ENCODE measurements at regions not wholly inside any gene's neighbourhood (a gene's known extent, or its start where the extent isn't known, plus 50 kb on each side); places are given as distances from the start of the nearest gene placed in this dataset.

GRCh38 chr13:53854321-53854720, 825.7 kb downstream of the OLFM4 start:
- DNase-seq (ENCODE audit: low spot score): no peak

GRCh38 chr13:53856573-53857195, 828.1 kb downstream of the OLFM4 start:
- no peak for DNase-seq (ENCODE audit: low spot score)

DNA sequence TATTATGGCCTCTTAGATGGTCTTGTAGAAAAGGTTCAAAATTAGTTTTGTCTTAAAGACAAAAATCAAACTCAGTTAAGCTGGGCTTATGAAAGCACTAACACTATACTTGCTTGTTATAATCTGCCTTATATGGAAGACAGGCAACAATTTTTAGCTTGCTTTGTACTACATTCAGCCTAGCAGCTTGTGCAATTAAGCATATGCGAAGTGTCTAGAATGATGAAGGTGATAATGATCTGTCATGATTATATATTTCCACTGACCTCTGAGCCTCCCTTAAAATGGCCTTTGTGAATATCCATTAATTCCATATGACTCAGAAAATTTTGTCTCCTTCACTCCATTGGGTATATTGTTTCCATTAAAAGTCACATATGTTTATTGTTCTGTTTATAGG, 834.9 kb downstream of the OLFM4 start:
- no peak for DNase-seq (ENCODE audit: low spot score)

- no peak for DNase-seq (ENCODE audit: low spot score)
Measured at GRCh38 chr13:53873558-53873957, 844.9 kb downstream of the OLFM4 start.

- DNase-seq (ENCODE audit: low spot score): no peak
Measured at GRCh38 chr13:53878861-53879260, 850.2 kb downstream of the OLFM4 start.

DNA sequence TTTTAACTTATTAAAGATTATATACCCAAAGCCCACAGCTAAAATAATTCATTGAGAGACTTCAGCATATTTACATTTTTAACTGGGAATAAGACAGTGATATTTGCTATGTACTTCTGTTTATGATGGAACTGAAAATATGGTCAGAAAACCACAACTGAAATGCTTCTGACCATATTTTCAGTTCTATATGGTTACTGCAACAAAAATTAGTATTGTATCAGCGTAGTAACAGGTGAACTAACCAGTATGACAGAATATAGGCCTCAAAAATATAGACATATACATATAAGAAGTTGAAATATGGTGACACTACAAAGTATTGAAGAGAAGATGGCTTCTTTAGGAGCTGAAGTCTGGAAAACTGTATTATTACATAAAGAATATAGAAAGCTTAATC, 857.4 kb downstream of the OLFM4 start:
- no peak for DNase-seq (ENCODE audit: low spot score)

DNA sequence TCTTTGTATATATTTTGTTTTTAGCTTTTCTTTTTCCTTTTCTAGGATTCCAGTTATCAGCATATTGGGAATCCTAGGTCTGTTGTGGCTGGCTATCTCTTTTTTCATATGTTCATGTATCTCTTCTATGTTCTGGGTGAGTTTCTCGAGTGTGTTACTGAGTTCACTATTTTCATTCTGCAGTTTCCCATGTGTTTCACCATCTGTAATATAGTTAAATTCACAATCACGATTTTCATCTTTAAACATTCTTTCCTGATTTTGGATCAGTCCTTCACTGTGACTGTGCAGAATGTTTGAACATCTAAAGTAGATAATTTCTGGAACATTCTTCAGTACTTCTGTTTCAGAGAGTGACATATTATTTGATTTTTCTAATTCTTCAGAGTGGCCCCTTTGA, 862.1 kb downstream of the OLFM4 start:
- no peak for DNase-seq (ENCODE audit: low spot score)

- no peak for DNase-seq (ENCODE audit: low spot score)
Measured at GRCh38 chr13:53901593-53901992, 873.0 kb downstream of the OLFM4 start.

DNA sequence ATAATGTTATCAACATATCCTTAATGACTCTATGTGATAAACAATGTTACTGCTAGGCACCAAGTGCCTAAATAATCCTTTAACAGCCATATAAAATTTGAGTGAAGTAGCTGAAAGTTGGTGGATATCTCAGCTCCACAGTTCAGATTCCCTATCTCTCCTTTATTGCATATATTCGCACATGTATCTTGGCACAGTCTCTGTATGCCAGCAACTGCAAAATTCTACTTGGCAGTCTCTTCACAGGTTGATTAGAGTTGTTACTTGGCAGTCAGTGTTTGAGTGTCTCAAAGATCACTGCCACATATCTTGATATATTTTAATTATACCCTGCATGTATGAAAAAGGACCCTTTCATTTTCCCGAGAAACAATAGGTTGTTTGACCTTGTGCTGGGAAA, 879.3 kb downstream of the OLFM4 start:
- DNase-seq (ENCODE audit: low spot score): no peak

- no peak for DNase-seq (ENCODE audit: low spot score)
Measured at GRCh38 chr13:53920916-53921315, 892.3 kb downstream of the OLFM4 start.

DNA sequence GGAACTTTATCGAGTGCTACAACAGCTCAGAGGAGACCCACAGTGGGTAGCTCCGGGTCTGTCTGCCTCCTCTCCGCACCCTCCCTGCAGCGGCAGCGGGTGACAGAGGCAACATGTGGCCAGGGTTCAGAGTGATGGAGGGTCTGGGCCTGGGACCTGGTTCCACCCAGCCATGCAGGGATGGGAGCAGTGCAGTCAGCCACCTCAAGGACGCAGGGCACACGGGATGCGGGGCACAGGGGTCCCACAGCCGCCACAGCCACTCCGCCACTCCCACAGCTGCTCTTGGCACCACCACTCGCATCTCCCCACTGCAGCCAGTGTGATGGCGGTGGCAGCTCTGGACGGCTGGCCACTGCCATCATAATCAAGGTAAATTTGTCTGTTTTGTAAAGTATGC, 892.9 kb downstream of the OLFM4 start:
- DNase-seq (ENCODE audit: low spot score): no peak

DNA sequence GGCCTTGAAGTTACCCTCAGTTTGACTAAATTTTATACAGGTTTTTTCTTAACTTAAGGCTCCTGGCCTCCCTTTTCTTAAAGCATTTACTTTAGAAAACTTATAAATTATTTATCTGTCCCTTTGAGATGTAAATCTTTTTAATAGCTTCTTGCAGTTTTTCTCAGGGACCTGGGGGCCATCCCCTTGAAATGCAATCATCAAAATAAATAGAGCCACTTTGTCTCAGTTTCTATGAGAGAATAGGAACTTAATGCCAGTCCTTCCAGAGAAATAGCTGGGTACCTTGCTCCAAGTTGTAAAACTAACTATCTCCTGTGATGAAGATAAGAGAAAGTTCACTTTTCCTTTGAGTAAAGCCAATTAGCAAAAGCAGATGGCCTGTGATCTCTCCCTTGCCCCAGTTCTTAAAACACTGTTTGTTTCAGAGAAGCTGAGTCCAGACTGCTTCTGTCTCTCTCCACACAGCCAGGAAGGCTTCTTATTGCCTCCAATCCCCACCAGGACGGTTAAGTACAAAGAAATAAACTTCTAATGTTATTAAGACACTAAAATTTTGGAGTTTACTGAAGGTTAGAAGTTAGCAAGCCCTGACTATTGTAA, 913.1 kb downstream of the OLFM4 start:
- DNase-seq (ENCODE audit: low spot score): no peak

- no peak for DNase-seq (ENCODE audit: low spot score)
Measured at GRCh38 chr13:53946500-53946899, 917.9 kb downstream of the OLFM4 start.

- no peak for DNase-seq (ENCODE audit: low spot score)
Measured at GRCh38 chr13:53953183-53953582, 924.6 kb downstream of the OLFM4 start.

All from putamen (tissue), 1 donor.